Gastroesophageal sphincter (tissue), 4 donors: ENCODE measurements at regions not wholly inside any gene's neighbourhood (a gene's known extent, or its start where the extent isn't known, plus 50 kb on each side); places are given as distances from the start of the nearest gene placed in this dataset.

Experiments used
- ATAC-seq: fragments of 150-250 bp; one replicate; pipeline ENCODE4 v1.9.1; 2016; ENCODE audit warnings: mild to moderate bottlenecking, moderate library complexity
- H3K27ac ChIP-seq, 4 donors: fragments of 200-600 bp; sonication (generic) in 3 of 4; 1 replicate in 3 of 4; 2 replicates in 1 of 4; pipeline ENCODE4 v1.5.1; 2016 to 2019
- H3K27me3 ChIP-seq: fragments of 200-600 bp; sonication (generic); one replicate; pipeline ENCODE4 v1.5.1; 2019
- H3K36me3 ChIP-seq, 2 donors: fragments of 200-600 bp; sonication (generic); one replicate each; pipeline ENCODE4 v1.5.1; 2019; ENCODE audit warnings: control low read depth in 1 of 2
- H3K4me1 ChIP-seq, 3 donors: fragments of 200-600 bp; sonication (generic); 1 replicate in 2 of 3; 2 replicates in 1 of 3; pipeline ENCODE4 v1.5.1; 2016 to 2019; ENCODE audit warnings: control low read depth in 2 of 3
- H3K4me3 ChIP-seq, 2 donors: fragments of 200-600 bp; sonication (generic); one replicate each; pipeline ENCODE4 v1.5.1; 2019; ENCODE audit warnings: mild to moderate bottlenecking in 1 of 2, moderate library complexity in 1 of 2
- H3K9me3 ChIP-seq, 3 donors: fragments of 200-600 bp; sonication (generic); one replicate each; pipeline ENCODE4 v1.5.1; 2017 to 2019; ENCODE audit warnings: control low read depth in 2 of 3
- EP300 ChIP-seq: sonication (generic); formaldehyde crosslinking; IDR thresholded peaks from one replicate; pipeline ENCODE4 v1.6.1; 2017; ENCODE audit warnings: antibody characterized with exemption, mild to moderate bottlenecking
- POLR2A ChIP-seq, 2 donors: fragments of 450-650 bp; IDR thresholded peaks; one replicate each; pipeline ENCODE4 v1.6.1; 2017; ENCODE audit warnings: antibody characterized with exemption in 2 of 2, mild to moderate bottlenecking in 2 of 2, moderate library complexity in 1 of 2
- POLR2AphosphoS5 ChIP-seq: sonication (generic); formaldehyde crosslinking; IDR thresholded peaks from one replicate; pipeline ENCODE4 v1.6.1; 2017; ENCODE audit warnings: antibody characterized with exemption
- WGBS, 2 donors: methylation state at CpG; one replicate each; pipeline ENCODE4 v1.1.5; 2018; ENCODE audit warnings: low coverage in 1 of 2; 5-methylcytosine and 5-hydroxymethylcytosine counted together
- TF ChIP-seq, protein P1 (sequence below), 4 experiments: fragments of 200-600 bp in 2 of 4; fragments of 450-650 bp in 2 of 4; sonication (generic) in 1 of 4; IDR thresholded peaks; one replicate each; pipeline ENCODE4 v1.5.1; 2017 to 2019; ENCODE audit warnings: antibody characterized with exemption in 4 of 4, mild to moderate bottlenecking in 2 of 4, moderate library complexity in 2 of 4

GRCh38 chr13:106683179-106683578 is 115.2 kb upstream of the ARGLU1 start:
- H3K27me3 ChIP-seq: no peaks in the 10 kb centered on the region
- H3K9me3 ChIP-seq: no peaks in the 10 kb centered on the region
- 82 to 93% methylated on average over 5 to 8 of the region's 8 CpGs for WGBS, 2 donors
- H3K4me1 ChIP-seq: no peaks in the 10 kb centered on the region
- no peaks in the 10 kb centered on the region for H3K36me3 ChIP-seq
- no peak for ATAC-seq
- TF ChIP-seq EP300: no peak
- TF ChIP-seq, protein P1, sequence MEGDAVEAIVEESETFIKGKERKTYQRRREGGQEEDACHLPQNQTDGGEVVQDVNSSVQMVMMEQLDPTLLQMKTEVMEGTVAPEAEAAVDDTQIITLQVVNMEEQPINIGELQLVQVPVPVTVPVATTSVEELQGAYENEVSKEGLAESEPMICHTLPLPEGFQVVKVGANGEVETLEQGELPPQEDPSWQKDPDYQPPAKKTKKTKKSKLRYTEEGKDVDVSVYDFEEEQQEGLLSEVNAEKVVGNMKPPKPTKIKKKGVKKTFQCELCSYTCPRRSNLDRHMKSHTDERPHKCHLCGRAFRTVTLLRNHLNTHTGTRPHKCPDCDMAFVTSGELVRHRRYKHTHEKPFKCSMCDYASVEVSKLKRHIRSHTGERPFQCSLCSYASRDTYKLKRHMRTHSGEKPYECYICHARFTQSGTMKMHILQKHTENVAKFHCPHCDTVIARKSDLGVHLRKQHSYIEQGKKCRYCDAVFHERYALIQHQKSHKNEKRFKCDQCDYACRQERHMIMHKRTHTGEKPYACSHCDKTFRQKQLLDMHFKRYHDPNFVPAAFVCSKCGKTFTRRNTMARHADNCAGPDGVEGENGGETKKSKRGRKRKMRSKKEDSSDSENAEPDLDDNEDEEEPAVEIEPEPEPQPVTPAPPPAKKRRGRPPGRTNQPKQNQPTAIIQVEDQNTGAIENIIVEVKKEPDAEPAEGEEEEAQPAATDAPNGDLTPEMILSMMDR (IDR thresholded peaks at IDR 0.05): no peak
- no peak for TF ChIP-seq POLR2AphosphoS5
- TF ChIP-seq POLR2A (IDR thresholded peaks at IDR 0.05): no peak
- no peak overlapping the region for H3K4me3 ChIP-seq
- no peak overlapping the region for H3K27ac ChIP-seq

DNA sequence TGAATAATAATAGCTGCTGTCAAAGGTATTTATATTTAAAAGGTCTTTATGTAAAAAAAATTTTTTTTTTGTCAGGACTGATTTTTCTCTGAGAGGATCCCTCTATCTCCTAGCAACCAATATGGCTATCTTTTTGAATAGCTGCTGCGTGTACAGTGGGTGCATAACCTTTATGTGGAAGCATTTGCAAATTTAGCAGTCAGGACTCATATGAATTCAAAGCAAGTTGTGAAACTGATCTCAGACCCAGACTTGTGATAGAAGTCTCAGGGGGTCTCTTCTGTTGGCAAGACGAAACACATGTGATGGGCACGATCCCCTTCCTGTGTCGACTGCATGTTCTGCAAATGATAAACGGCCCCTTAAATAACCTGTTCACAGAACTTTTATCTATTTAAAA is 114.1 kb upstream of the ARGLU1 start:
- no peak overlapping the region for H3K27ac ChIP-seq
- H3K27me3 ChIP-seq: no peaks in the 10 kb centered on the region
- TF ChIP-seq POLR2AphosphoS5: no peak
- 56 to 61% methylated on average over 5 of the region's 5 CpGs for WGBS, 2 donors
- no peak overlapping the region for H3K4me3 ChIP-seq
- ATAC-seq: no peak
- H3K9me3 ChIP-seq: no peaks in the 10 kb centered on the region
- no peaks in the 10 kb centered on the region for H3K4me1 ChIP-seq
- no peaks in the 10 kb centered on the region for H3K36me3 ChIP-seq

GRCh38 chr13:106681536-106681935 is 113.6 kb upstream of the ARGLU1 start:
- Histone ChIP-seq H3K36me3 (no peaks in the 10 kb centered on the region), H3K4me1 (no peaks in the 10 kb centered on the region), H3K27ac (no peak overlapping the region), H3K4me3 (no peak overlapping the region), H3K27me3 (no peaks in the 10 kb centered on the region), H3K9me3 (no peaks in the 10 kb centered on the region)
- 18% methylated on average over 3 of the region's 3 CpGs; no CpG with 5 or more reads in 1 of the 2 donors for WGBS, 2 donors
- ATAC-seq: no peak
- no peak for TF ChIP-seq POLR2A (IDR thresholded peaks at IDR 0.05)
- TF ChIP-seq EP300: no peak
- TF ChIP-seq, protein P1 (IDR thresholded peaks at IDR 0.05): no peak
- no peak for TF ChIP-seq POLR2AphosphoS5

DNA sequence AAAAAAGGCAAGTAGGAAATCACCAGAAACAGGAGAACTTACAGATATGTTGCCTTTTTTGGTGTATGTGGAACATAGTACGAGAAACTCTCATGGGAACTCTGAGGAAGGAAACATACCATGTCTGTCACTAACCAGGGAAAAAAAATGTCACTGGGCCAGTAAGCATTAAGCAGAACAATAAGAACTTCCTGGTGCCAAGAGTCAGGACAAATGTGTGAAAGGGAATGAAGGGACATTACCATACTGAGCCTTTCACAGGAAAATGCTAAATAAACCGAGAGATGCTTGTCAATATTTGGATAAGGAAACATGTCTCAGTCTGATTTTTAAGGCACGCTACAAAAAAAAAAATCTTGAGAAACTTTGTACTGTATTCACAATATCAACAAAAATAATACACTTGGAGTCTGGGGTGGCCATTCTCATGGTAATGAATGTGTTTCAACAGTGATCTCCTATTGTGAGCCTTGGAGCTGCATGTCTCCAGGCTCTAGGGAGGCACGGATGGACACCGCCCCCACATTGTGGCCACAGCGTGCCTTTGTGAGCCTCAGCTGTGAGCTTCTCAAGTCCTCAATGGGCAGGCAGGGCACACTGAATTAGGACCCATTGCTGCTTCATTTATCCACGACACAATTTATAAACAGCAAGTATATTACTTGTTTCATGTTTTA is 113.0 kb upstream of the ARGLU1 start:
- Histone ChIP-seq H3K4me3 (no peak overlapping the region), H3K27me3 (no peaks in the 10 kb centered on the region), H3K27ac (no peak overlapping the region), H3K4me1 (no peaks in the 10 kb centered on the region), H3K9me3 (no peaks in the 10 kb centered on the region), H3K36me3 (no peaks in the 10 kb centered on the region)
- TF ChIP-seq, protein P1 (IDR thresholded peaks at IDR 0.05): no peak
- TF ChIP-seq EP300 (no peak), POLR2AphosphoS5 (no peak), POLR2A (IDR thresholded peaks at IDR 0.05) (no peak)
- WGBS, 2 donors: 62 to 74% methylated on average over 6 to 7 of the region's 7 CpGs
- ATAC-seq: no peak

GRCh38 chr13:106678646-106679418 is 110.9 kb upstream of the ARGLU1 start:
- Histone ChIP-seq H3K4me1 (no peaks in the 10 kb centered on the region), H3K4me3 (no peak overlapping the region), H3K27ac (no peak overlapping the region), H3K36me3 (no peaks in the 10 kb centered on the region), H3K9me3 (no peaks in the 10 kb centered on the region), H3K27me3 (no peaks in the 10 kb centered on the region)
- TF ChIP-seq POLR2A (IDR thresholded peaks at IDR 0.05): no peak
- no peak for TF ChIP-seq EP300
- TF ChIP-seq, protein P1 (IDR thresholded peaks at IDR 0.05): no peak
- TF ChIP-seq POLR2AphosphoS5: no peak
- 62 to 81% methylated on average over 5 of the region's 5 CpGs for WGBS, 2 donors
- ATAC-seq: no peak
